Keratinocyte (primary cell): ENCODE measurements at regions not wholly inside any gene's neighbourhood (a gene's known extent, or its start where the extent isn't known, plus 50 kb on each side); places are given as distances from the start of the nearest gene placed in this dataset.
A peak's percentile ranks its signal among the peaks of the same experiment; 100 is the strongest.

ENCODE experiments used
- DNase-seq: peaks from one replicate; pipeline ENCODE4 v3.0.0-alpha.2; 2011; ENCODE audit warnings: low read depth, missing footprints, low spot score
- FAIRE-seq: peaks from 2 replicates; lab custom pipeline; 2011; peaks lifted over from hg19 to GRCh38; lab: Jason Lieb, UNC
- H2AFZ ChIP-seq: 2 replicates; pipeline ENCODE4 v1.6.0; 2012; ENCODE audit warnings: low read length, control low read depth, inconsistent platforms; ENCODE audit not compliant: control insufficient read depth
- H3K27ac ChIP-seq: 2 replicates; pipeline ENCODE4 v1.5.1; 2011; ENCODE audit warnings: low read length; ENCODE audit not compliant: control insufficient read depth, insufficient read depth
- H3K27me3 ChIP-seq: 3 replicates; pipeline ENCODE4 v1.6.0; 2011; ENCODE audit warnings: low read length; ENCODE audit not compliant: control insufficient read depth, insufficient read depth; ENCODE audit errors: extremely low read depth
- H3K36me3 ChIP-seq, 2 experiments: 2 replicates in 1 of 2; 3 replicates in 1 of 2; pipeline ENCODE4 v1.5.1; 2011; ENCODE audit warnings: low read length in 2 of 2, mild to moderate bottlenecking in 1 of 2; ENCODE audit not compliant: control insufficient read depth in 2 of 2, insufficient read depth in 2 of 2; ENCODE audit errors: extremely low read depth in 1 of 2
- H3K4me1 ChIP-seq: 3 replicates; pipeline ENCODE4 v1.5.1; 2011; ENCODE audit warnings: low read length; ENCODE audit not compliant: control insufficient read depth, insufficient read depth; ENCODE audit errors: extremely low read depth
- H3K4me2 ChIP-seq: 3 replicates; pipeline ENCODE4 v1.6.0; 2011; ENCODE audit warnings: low read depth, low read length; ENCODE audit not compliant: control insufficient read depth, insufficient read depth; ENCODE audit errors: extremely low read depth
- H3K4me3 ChIP-seq, 3 experiments: fragments of 200-600 bp in 1 of 3; sonication (generic) in 1 of 3; 2 replicates in 2 of 3; 3 replicates in 1 of 3; pipeline ENCODE4 v1.5.1; 2011 to 2016; ENCODE audit warnings: low read length in 3 of 3, mild to moderate bottlenecking in 3 of 3, control low read depth in 2 of 3, inconsistent platforms in 1 of 3, low read depth in 1 of 3, mixed read lengths in 1 of 3, mixed run types in 1 of 3, moderate library complexity in 1 of 3; ENCODE audit not compliant: control insufficient read depth in 2 of 3, insufficient read depth in 2 of 3; ENCODE audit errors: extremely low read depth in 1 of 3
- H3K79me2 ChIP-seq: 2 replicates; pipeline ENCODE4 v1.6.0; 2012; ENCODE audit warnings: low read length; ENCODE audit not compliant: control insufficient read depth, insufficient read depth
- H3K9ac ChIP-seq: 3 replicates; pipeline ENCODE4 v1.6.0; 2011; ENCODE audit warnings: low read length; ENCODE audit not compliant: control insufficient read depth, insufficient read depth; ENCODE audit errors: extremely low read depth
- H3K9me1 ChIP-seq: 3 replicates; pipeline ENCODE4 v1.6.0; 2011; ENCODE audit warnings: low read length; ENCODE audit not compliant: control insufficient read depth, insufficient read depth; ENCODE audit errors: extremely low read depth
- H3K9me3 ChIP-seq: 2 replicates; pipeline ENCODE4 v1.5.1; 2012; ENCODE audit warnings: low read depth, low read length; ENCODE audit not compliant: control insufficient read depth
- H4K20me1 ChIP-seq: 3 replicates; pipeline ENCODE4 v1.6.0; 2011; ENCODE audit warnings: low read length; ENCODE audit not compliant: control insufficient read depth, insufficient read depth; ENCODE audit errors: extremely low read depth
- EZH2 ChIP-seq: IDR thresholded peaks from one replicate; pipeline ENCODE4 v1.6.1; 2012; ENCODE audit warnings: inconsistent platforms, mild to moderate bottlenecking, low read length, moderate library complexity
- dilution Hi-C: fragments of 300-500 bp; cut with MboI; formaldehyde crosslinking; loops from one replicate; pipeline ENCODE4 v1.7.0; 2020; ENCODE audit warnings: low sequenced_read_pairs; ENCODE audit not compliant: extremely low pct_ligation_motif_present
- TF ChIP-seq, protein P1 (sequence below), 3 experiments: IDR thresholded peaks in 1 of 3; conservative IDR thresholded peaks in 1 of 3; optimal IDR thresholded peaks in 1 of 3; 2 replicates in 2 of 3; 3 replicates in 1 of 3; pipeline versions ENCODE3 to v1.5.1; 2011; ENCODE audit warnings: low read length in 3 of 3, mild to moderate bottlenecking in 3 of 3, moderate library complexity in 2 of 3, control low read depth in 1 of 3, inconsistent platforms in 1 of 3; ENCODE audit not compliant: insufficient read depth in 2 of 3; ENCODE audit errors: extremely low read depth in 1 of 3

DNA sequence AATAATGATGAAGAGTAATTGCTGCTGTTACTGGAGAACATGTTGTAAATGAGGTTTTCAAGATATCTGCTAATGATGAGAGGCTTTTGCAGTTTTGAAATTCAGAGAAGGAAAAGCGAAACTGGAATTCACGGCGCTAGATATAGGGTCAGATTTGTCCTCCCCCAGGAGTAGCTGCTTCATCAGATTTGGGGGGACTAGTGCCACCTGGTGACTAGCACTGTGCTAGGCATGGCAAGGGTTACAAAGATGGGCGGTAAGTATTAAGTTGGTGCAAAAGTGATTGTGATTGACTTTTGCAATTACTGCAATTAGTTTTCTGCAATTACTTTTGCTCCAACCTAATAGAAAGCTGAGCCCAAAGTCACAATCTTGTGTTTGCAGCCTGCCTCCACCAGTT is 879.9 kb upstream of the TENM4 start:
- dilution Hi-C loops = no loop called here
- Histone ChIP-seq H3K9ac (no peak overlapping the region), H4K20me1 (no peaks in the 10 kb centered on the region), H3K4me2 (no peak overlapping the region), H3K79me2 (no peaks in the 10 kb centered on the region), H3K9me3 (no peaks in the 10 kb centered on the region), H3K27ac (no peak overlapping the region), H3K27me3 (no peaks in the 10 kb centered on the region), H2AFZ (no peak overlapping the region), H3K36me3 (no peaks in the 10 kb centered on the region), H3K4me3 (no peak overlapping the region), H3K4me1 (peaks cover 1% of the 10 kb centered on the region), H3K9me1 (no peaks in the 10 kb centered on the region)
- TF ChIP-seq, protein P1, sequence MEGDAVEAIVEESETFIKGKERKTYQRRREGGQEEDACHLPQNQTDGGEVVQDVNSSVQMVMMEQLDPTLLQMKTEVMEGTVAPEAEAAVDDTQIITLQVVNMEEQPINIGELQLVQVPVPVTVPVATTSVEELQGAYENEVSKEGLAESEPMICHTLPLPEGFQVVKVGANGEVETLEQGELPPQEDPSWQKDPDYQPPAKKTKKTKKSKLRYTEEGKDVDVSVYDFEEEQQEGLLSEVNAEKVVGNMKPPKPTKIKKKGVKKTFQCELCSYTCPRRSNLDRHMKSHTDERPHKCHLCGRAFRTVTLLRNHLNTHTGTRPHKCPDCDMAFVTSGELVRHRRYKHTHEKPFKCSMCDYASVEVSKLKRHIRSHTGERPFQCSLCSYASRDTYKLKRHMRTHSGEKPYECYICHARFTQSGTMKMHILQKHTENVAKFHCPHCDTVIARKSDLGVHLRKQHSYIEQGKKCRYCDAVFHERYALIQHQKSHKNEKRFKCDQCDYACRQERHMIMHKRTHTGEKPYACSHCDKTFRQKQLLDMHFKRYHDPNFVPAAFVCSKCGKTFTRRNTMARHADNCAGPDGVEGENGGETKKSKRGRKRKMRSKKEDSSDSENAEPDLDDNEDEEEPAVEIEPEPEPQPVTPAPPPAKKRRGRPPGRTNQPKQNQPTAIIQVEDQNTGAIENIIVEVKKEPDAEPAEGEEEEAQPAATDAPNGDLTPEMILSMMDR (optimal IDR thresholded peaks at IDR 0.05 in 1 of 3, IDR thresholded peaks at IDR 0.05 in 1 of 3, conservative IDR thresholded peaks at IDR 0.05 in 1 of 3; ENCODE audit: extremely low read depth in 1 of 3, insufficient read depth in 2 of 3, low read length in 3 of 3) = peak; percentile 28 to 72 (median 30)
- no peak for TF ChIP-seq EZH2
- DNase-seq = no peak
- FAIRE-seq = no peak

DNA sequence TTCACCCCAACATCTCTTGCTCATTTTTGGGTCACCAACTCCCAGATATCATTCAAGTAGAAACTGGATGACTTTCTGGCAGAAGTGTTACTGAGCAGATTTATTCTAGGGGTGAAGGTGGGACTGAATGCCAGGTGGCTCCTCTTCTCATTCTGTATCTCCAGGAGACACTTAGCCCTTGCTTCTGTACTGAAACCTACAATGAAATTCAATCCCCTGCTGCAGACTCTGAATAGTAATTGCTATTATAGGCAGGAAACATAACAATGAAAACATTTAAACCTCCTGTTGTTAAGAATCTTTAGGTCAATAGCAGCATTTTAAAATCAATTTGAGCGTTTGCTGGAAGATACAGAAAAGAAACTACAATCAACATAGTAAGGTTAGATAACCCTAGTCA is 879.4 kb upstream of the TENM4 start:
- no peaks in the 10 kb centered on the region for H3K79me2 ChIP-seq
- no peaks in the 10 kb centered on the region for H3K36me3 ChIP-seq
- H4K20me1 ChIP-seq = no peaks in the 10 kb centered on the region
- DNase-seq (no peak), FAIRE-seq (no peak)
- H2AFZ ChIP-seq = no peak overlapping the region
- no peaks in the 10 kb centered on the region for H3K9me3 ChIP-seq
- TF ChIP-seq EZH2 = no peak
- TF ChIP-seq, protein P1 (optimal IDR thresholded peaks at IDR 0.05 in 1 of 3, IDR thresholded peaks at IDR 0.05 in 1 of 3, conservative IDR thresholded peaks at IDR 0.05 in 1 of 3; ENCODE audit: extremely low read depth in 1 of 3, insufficient read depth in 2 of 3, low read length in 3 of 3) = no peak
- H3K4me1 ChIP-seq = peaks cover 6% of the 10 kb centered on the region
- no peak overlapping the region for H3K4me3 ChIP-seq
- H3K9me1 ChIP-seq = no peaks in the 10 kb centered on the region
- no peak overlapping the region for H3K9ac ChIP-seq
- H3K27ac ChIP-seq = no peak overlapping the region
- H3K27me3 ChIP-seq = no peaks in the 10 kb centered on the region
- dilution Hi-C loops = no loop called here
- H3K4me2 ChIP-seq = no peak overlapping the region
